ES-I3 (cell line): ENCODE measurements at regions not wholly inside any gene's neighbourhood (a gene's known extent, or its start where the extent isn't known, plus 50 kb on each side); places are given as distances from the start of the nearest gene placed in this dataset.

Experiments
- H3K36me3 ChIP-seq: 2 replicates; pipeline ENCODE4 v1.6.1; 2013; ENCODE audit warnings: mild to moderate bottlenecking, low read length, control low read depth, moderate library complexity; ENCODE audit not compliant: insufficient read depth
- H3K4me1 ChIP-seq: 2 replicates; pipeline ENCODE4 v1.6.1; 2013; ENCODE audit warnings: mild to moderate bottlenecking, control low read depth, low read length; ENCODE audit not compliant: insufficient read depth
- H3K9ac ChIP-seq: 2 replicates; pipeline ENCODE4 v1.6.1; 2013; ENCODE audit warnings: low read depth, mild to moderate bottlenecking, low read length, moderate library complexity
- H3K9me3 ChIP-seq: 2 replicates; pipeline ENCODE4 v1.6.1; 2013; ENCODE audit warnings: mild to moderate bottlenecking, low read length, moderate library complexity; ENCODE audit not compliant: control insufficient read depth, insufficient read depth

DNA sequence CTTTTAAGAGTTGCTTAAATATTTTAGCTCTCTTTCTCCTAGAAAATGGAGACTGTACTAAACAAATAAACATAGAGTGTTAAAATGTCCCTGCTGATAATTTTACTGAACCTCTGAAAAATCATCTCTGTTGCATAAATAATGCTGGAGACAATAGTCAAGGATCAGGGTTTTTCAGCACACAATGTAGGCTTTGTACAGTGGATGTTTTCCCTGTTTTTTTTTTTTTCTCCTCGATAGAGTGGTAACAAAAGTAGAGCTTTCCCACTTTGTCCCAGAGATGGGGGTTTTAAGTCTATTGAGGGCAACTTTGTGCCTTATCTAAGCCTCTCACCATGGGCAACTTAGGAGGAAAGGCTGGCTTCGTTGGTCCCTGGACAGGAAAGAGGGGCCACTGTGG lies 222.6 kb upstream of the HDDC2 start:
- no peak overlapping the region for H3K9ac ChIP-seq
- no peaks in the 10 kb centered on the region for H3K36me3 ChIP-seq
- H3K9me3 ChIP-seq: no peaks in the 10 kb centered on the region
- peaks cover 15% of the 10 kb centered on the region for H3K4me1 ChIP-seq

DNA sequence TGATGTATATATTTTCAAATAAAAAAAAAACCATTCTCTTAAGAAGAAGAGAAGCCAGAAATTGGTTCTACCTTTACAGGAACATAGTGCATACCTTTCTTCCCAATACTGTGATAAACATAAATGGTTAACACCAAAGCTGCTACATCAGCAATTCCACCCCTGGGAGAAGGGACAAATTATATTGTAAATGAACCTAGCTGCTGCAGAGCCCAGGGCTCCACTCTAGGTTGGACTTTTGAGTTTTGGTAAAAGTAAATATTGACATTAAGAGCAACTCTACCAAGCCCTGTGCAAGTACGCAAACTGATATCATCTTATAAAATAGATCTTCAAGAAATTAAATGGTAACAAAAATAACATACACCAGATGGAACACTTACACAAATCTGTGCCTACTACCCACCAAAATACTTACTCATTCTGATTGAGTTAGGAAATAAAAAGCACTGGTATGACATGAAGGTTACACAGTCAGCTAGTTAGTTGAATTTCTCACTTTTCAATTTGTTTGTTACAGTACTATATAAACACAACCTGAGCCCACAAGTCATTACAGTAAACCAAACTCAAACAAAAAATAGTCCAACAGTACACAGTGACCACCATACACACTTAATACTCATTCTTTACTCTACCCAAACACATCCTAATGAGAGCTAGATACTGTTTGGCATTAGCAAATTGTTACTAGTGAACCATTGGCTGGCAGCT lies 223.3 kb upstream of the HEY2 start:
- Histone ChIP-seq H3K36me3 (no peaks in the 10 kb centered on the region), H3K9ac (no peak overlapping the region), H3K4me1 (peaks cover 18% of the 10 kb centered on the region), H3K9me3 (no peaks in the 10 kb centered on the region)

DNA sequence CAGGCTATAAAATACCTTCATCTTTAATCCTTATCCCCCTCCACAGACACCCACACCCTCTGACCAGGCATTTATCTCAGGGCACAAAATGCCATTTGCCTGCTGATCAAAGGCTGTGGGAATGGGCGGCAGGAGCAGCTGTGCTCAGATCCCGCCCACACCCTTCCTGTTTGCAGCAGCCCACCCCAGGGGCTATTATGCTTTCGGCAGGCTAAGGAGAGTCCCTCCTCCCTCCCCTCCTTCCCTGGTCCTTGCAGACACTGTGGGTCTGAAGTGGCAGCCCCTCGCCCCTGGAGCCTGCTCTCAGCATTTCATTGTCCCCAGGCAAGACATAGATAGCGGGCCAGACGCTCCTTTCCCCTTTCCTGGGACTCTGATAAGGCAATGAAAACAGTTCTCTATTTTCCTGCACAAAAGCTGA lies 220.8 kb upstream of the HEY2 start:
- Histone ChIP-seq H3K4me1 (peaks cover 23% of the 10 kb centered on the region), H3K9ac (peak overlapping the region; percentile 26), H3K36me3 (no peaks in the 10 kb centered on the region), H3K9me3 (no peaks in the 10 kb centered on the region)

DNA sequence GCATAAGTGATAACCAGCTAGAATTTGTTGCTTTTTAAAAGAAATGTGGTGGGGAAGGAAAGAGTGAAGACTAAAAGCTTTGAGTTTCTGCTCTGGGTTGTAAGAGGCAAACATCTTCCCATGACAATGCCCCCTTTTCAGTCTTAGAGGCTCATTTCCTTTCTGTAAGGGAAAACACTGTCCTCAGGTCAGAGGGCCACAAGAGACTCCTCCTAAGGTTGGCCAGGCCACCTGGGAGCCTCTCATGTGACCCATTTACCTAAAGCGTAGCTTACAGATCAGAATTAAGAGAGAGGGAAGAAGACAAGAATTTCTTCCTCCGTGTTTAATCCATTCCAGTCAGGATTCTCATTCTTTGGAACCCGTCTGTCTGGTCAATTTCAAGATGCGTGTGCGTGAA lies 220.4 kb upstream of the HEY2 start:
- Histone ChIP-seq H3K9ac (peak overlapping the region; percentile 26), H3K36me3 (no peaks in the 10 kb centered on the region), H3K4me1 (peaks cover 25% of the 10 kb centered on the region), H3K9me3 (no peaks in the 10 kb centered on the region)

DNA sequence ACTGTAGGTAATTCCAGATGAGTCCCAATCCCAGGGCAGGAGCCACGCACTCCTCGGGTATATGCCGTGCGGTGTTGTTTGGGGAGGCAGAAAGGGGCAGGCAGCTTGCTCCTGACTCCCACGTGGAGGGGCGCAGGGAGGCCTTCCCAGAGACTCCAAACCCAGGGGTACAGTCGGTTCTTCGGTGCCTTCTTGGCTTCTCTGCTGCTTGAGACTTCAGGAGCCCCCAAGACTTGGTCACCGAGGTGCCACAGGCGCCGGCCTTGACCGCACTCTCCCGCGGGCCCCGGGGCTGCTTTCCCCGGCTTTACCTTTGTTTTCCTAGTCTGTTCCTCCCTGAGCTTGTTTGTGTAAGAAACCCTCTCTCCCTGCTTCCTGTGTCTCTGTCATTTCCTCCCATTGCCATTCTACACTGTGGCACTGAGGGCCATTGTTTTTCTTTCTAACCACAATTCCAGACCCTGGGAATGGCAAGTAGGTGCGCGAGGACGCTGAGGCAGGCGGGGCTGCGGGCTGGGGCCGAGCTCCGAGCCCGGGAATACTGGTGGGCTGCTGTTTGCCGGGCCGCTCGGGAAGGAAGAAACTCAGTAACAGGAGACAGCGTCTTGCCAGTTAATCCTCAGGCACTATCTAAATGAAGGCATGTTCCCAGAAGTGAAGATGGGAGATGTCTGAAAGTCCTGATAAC lies 215.6 kb upstream of the HEY2 start:
- Histone ChIP-seq H3K9ac (peak overlapping the region; percentile 49; the same call in 1 of the 2 replicates), H3K9me3 (no peaks in the 10 kb centered on the region), H3K36me3 (no peaks in the 10 kb centered on the region), H3K4me1 (peaks cover 25% of the 10 kb centered on the region)

DNA sequence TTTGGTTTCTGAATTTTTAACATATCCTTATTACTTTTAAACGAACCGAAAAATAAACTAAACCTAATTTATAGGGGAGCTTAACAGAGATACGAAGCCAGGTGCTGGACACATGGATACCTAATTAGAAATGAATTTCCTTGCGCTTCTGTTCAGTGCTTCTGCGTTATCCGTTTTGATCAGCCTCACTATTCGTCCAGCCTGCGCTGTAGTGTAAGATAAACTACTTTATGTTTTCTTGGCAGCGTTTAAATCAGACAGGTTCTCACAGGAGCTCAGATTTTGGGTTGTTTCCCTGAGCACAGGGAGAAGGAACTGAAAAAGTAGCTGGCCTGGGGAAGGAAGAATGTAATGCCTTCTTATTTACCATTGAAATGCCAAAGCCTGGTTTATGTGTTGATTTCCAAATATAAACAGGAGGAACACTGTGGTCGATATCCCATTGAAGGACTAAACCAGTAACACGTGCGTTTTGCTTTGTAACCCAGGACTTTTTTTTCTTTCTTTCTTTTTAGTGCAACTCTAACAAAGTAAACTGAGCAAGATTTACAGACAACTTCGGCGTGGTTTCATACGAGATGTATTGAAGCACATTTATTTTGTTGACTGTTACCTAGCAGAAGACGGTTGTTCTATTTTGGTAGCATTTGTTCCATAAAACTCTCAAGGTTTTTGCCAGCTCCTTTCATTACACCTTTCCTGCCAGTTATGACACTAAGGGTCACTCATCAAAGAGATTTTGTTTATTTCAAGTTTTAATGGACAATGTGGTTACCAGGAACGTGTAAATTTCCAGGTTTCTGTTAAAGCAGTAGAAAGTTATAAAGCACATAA lies 214.8 kb upstream of the HEY2 start:
- peak overlapping the region; percentile 49; the same call in 1 of the 2 replicates for H3K9ac ChIP-seq
- peaks cover 17% of the 10 kb centered on the region; the same call in 1 of the 2 replicates for H3K4me1 ChIP-seq
- no peaks in the 10 kb centered on the region for H3K36me3 ChIP-seq
- H3K9me3 ChIP-seq: no peaks in the 10 kb centered on the region

DNA sequence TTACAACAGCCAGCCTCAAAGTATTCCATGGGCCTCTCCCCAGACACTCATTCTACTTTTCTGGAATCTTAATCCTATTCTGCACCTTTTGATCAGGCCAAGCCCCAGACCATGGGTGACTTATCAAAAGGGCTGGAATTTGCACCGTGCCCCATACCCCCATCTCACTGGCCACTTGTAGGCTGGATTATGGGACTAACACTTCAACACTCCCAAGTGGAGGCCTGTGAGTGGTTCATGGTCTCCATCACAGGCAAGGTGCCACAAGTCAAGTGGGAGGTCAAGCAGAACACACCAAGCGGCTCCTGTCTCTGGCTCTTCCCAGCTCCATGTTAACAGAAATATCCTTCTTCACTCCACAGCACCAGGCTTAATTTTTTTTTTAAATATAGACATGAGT lies 212.3 kb upstream of the HEY2 start:
- Histone ChIP-seq H3K36me3 (no peaks in the 10 kb centered on the region), H3K9me3 (no peaks in the 10 kb centered on the region), H3K9ac (no peak overlapping the region), H3K4me1 (peaks cover 17% of the 10 kb centered on the region; the same call in 1 of the 2 replicates)

DNA sequence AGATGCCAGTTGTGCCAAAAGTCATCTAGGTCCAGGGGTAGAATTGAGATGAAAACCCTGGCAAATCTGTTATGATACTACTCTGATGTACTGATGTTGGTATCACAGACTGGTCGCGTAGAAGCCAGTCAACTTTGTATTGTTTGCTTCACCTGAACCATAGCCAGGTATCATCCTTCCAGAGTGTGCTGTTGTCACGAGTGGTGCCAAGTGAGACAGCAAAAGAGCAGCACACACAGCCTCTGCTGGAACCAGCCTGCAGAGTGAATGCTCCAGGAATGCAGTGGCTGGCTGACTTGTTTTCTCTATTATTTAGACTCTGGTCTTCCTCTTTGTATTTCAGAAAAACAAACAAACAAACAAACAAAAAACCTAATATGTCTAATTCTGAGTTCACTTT lies 209.5 kb upstream of the HEY2 start:
- Histone ChIP-seq H3K9ac (no peak overlapping the region), H3K4me1 (0 out of 2 replicates have a peak, but pooled peaks cover 3% of the 10 kb centered on the region), H3K9me3 (no peaks in the 10 kb centered on the region), H3K36me3 (no peaks in the 10 kb centered on the region)

DNA sequence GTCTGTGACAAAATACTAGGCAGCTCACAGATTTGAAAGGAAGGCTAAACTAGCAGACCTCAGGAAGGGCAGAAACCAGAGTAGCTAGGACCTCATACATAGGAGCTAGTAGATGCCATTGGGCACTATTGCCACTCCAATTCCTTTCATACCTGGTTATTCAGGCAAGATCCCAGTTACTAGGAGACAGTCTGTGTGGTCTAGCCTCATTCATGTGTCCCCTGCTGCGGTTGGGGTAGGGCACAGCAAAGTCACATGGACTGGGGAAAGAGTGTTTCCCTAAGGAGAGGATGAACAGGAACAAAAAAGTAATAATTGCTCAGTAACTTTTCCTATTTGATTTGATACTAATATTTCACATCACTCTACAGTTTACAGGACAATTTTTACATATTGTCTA lies 204.6 kb upstream of the HEY2 start:
- Histone ChIP-seq H3K36me3 (no peaks in the 10 kb centered on the region), H3K9ac (no peak overlapping the region), H3K4me1 (0 out of 2 replicates have a peak, but pooled peaks cover 6% of the 10 kb centered on the region), H3K9me3 (no peaks in the 10 kb centered on the region)

DNA sequence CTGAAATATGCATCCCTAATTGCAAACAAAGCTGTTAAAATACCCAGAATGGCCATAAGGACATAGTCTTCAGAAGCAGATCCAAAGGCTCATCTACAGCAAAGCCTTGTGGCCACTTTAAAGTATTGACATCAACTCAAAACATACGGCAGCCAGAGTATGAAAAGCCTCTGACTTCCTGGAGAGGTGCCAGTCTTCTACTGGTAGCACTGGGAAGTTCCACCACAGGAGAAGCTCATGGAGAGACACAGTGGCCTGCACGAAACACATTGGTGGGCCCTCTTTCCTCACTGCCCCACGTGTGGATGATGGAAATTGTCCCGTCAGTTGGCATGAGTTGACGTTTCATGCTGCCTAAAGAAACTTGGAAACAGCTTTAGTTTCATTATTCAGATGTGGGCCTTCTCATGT lies 202.6 kb upstream of the HEY2 start:
- Histone ChIP-seq H3K9ac (no peak overlapping the region), H3K4me1 (peaks cover 11% of the 10 kb centered on the region; the same call in 1 of the 2 replicates), H3K36me3 (no peaks in the 10 kb centered on the region), H3K9me3 (no peaks in the 10 kb centered on the region)

DNA sequence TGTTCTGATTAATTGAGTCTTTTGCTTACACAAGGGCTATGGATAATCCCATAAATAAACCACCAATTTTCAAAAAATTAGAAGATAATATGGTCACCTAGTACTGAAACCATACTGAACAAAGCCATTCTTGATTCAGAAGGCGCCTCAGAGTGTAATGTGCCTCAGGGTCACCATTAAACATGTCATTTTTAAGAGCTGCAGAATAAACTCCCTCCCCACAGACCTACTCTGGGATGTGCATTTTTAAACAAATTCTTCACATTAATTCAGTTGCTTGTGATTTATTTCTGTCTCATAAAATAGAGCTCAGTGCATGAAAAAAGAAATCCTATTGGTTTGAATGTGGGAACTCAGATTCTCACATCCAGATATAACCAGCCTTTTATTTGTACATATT lies 202.1 kb upstream of the HEY2 start:
- no peaks in the 10 kb centered on the region for H3K9me3 ChIP-seq
- peaks cover 11% of the 10 kb centered on the region; the same call in 1 of the 2 replicates for H3K4me1 ChIP-seq
- no peak overlapping the region for H3K9ac ChIP-seq
- no peaks in the 10 kb centered on the region for H3K36me3 ChIP-seq

DNA sequence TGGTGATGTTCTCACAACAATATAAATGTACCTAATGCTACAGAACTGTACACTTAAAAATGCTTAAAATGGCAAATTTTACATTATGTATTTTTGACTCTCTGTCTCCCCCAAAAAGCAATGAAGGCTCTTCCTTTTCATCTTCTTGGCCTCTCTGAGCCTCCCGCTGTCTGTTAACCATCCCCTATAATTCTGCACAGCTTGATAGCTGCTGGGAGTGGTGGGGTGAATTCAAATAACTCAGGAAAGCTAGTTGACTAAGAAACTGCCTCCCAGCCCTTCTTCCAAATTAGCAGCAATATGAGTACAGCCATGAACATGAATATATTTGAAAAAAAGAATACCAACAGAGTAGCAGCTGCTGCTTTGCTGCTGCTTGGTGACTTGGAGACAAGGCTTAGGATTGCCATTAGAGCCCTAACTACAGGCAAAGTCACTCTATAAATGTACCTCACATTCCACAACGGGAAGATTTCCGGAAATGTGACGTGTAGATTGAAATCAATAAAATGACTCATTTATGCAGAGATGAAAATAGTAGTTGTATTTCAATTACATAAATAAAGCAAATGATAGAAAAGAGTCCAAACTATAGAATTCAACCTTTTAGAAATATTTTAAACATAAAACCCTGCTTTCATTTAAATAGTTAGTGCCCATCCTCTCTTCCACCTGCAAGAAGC lies 200.1 kb upstream of the HEY2 start:
- Histone ChIP-seq H3K9ac (no peak overlapping the region), H3K4me1 (peaks cover 11% of the 10 kb centered on the region; the same call in 1 of the 2 replicates), H3K9me3 (no peaks in the 10 kb centered on the region), H3K36me3 (no peaks in the 10 kb centered on the region)

DNA sequence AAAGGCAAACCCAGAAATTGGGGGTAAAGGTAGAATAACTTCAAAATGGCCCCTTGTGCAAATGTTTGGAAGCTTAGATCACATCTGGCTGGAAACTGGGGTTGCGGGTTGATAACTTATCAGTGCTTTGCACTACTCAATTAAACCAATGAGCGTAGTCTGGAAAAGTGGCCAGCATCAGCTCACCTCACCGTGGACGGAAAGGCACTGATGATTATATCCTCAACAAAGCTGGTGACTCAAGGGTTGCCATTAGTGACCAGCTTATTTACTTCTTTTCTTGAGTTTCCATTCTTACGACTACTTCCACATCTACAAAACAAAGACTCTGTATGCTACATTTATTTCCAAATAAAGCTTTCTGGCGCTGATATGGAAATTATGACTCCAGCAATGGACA lies 198.5 kb upstream of the HEY2 start:
- Histone ChIP-seq H3K4me1 (peaks cover 11% of the 10 kb centered on the region; the same call in 1 of the 2 replicates), H3K9ac (no peak overlapping the region), H3K9me3 (no peaks in the 10 kb centered on the region), H3K36me3 (no peaks in the 10 kb centered on the region)

DNA sequence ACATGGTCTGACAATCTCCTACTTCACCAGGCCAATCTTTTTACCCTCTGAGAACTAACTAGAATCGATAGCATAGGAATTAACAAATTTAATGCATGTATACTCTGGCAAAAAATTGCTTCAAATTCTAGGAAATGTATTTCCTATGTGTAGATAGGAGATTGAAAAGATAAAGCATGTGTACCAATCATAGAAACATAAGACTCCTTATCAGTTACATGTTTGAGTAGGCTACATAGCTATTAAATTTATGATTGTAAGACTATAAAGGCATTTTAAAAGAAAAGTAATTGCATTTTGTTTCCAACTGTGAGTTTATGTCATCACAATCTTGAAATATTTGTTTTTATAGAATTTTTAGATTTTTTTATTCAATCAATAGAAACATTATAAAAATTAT lies 196.6 kb upstream of the HEY2 start:
- Histone ChIP-seq H3K9ac (no peak overlapping the region), H3K9me3 (no peaks in the 10 kb centered on the region), H3K4me1 (peaks cover 11% of the 10 kb centered on the region; the same call in 1 of the 2 replicates), H3K36me3 (no peaks in the 10 kb centered on the region)
